Heart right ventricle (tissue), 16 donors: ENCODE measurements at regions not wholly inside any gene's neighbourhood (a gene's known extent, or its start where the extent isn't known, plus 50 kb on each side); places are given as distances from the start of the nearest gene placed in this dataset.
"Not testable (repeated sequence)": the region's sequence is repeated elsewhere in the genome, so short reads cannot be mapped to it uniquely, and the experiment has no call there.

Source experiments
- ATAC-seq, 8 donors: fragments of 200-7000 bp; cut with Tn5 transposase; one replicate each; pipeline ENCODE4 v1.9.1; 2020; ENCODE audit warnings: mild to moderate bottlenecking in 8 of 8, moderate library complexity in 8 of 8, moderate number of reproducible peaks in 1 of 8
- DNase-seq, 2 donors: peaks; one replicate each; pipeline ENCODE4 v3.0.0-alpha.2; 2020
- H3K27ac ChIP-seq, 10 donors: fragments of 200-600 bp; sonication (generic) in 2 of 10; one replicate each; pipeline versions ENCODE4 v1.5.0 to v1.8.0; 2020 to 2022; ENCODE audit warnings: mild to moderate bottlenecking in 3 of 10
- H3K27me3 ChIP-seq, 7 donors: fragments of 200-600 bp; one replicate each; pipeline ENCODE4 v1.8.0; 2021 to 2022; ENCODE audit warnings: mild to moderate bottlenecking in 2 of 7
- H3K36me3 ChIP-seq, 9 donors: fragments of 200-600 bp; sonication (generic) in 1 of 9; one replicate each; pipeline versions ENCODE4 v1.5.0 to v1.8.0; 2020 to 2022; ENCODE audit warnings: mild to moderate bottlenecking in 2 of 9
- H3K4me1 ChIP-seq, 9 donors: fragments of 200-600 bp; sonication (generic) in 1 of 9; one replicate each; pipeline versions ENCODE4 v1.5.0 to v1.8.0; 2020 to 2022; ENCODE audit warnings: mild to moderate bottlenecking in 4 of 9
- H3K4me3 ChIP-seq, 10 donors: fragments of 200-600 bp; sonication (generic) in 2 of 10; one replicate each; pipeline versions ENCODE4 v1.5.0 to v1.8.0; 2020 to 2022; ENCODE audit warnings: mild to moderate bottlenecking in 7 of 10, moderate library complexity in 2 of 10
- H3K9me3 ChIP-seq, 11 donors: fragments of 200-600 bp in 10 of 11; sonication (generic) in 2 of 11; one replicate each; pipeline versions ENCODE4 v1.5.0 to v1.8.0; 2013 to 2022; ENCODE audit warnings: mild to moderate bottlenecking in 2 of 11, control low read depth in 1 of 11, moderate library complexity in 1 of 11
- WGBS, 2 donors: extraction: QIAGEN DNeasy Blood & Tissue Kit; methylation state at CpG; one replicate each; pipeline ENCODE4 v1.1.7; 2013; ENCODE audit warnings: inconsistent platforms in 1 of 2; 5-methylcytosine and 5-hydroxymethylcytosine counted together
- intact Hi-C, 10 donors: fragments of 100-400 bp; cut with DNase I; formaldehyde crosslinking; loops; one replicate each; pipeline versions ENCODE4 v1.11.1 to v1.14.2; 2022
- TF ChIP-seq, protein P1 (sequence below), 9 donors: fragments of 200-600 bp; sonication (generic) in 2 of 9; IDR thresholded peaks; one replicate each; pipeline versions ENCODE4 v1.5.0 to v1.8.0; 2021 to 2022; ENCODE audit warnings: antibody characterized with exemption in 9 of 9, mild to moderate bottlenecking in 5 of 9, moderate library complexity in 1 of 9
- donor health status: Arrhythmogenic right ventricular cardiomyopathy.
- donor health status: ischemic (EF 13 %, LVEDD 7.1; RV severe dilation, severe dysfunction).
- donor health status: healthy with polysubstance abuse.
- donor health status: DM: no; HTN: yes; CAD: no.
- donor health status: DM: no; HTN: no; CAD: no.
- donor health status: ischemic (EF 25% LVEDD 6.9; RV normal size, moderate dysfunction).
- donor health status: ischemic (EF 25% LVEDD 5.7; RV mildly dilated, moderate dysfunction).
- donor health status: healthy.
- donor health status: DM: yes; HTN: yes; CAD: no.
- donor health status: Ischemic cardiomyopathy.
- donor health status: ischemic (EF 35%, LVEDD 5.7; RV mildly dilated, moderate dysfunction).
- donor health status: nonischemic (EF 11% LVEDD 7.7; RV severe dilation, severe dysfunction).
- donor health status: DM: yes; HTN: yes; CAD: no.
- donor health status: PGD.
- donor health status: ischemic (EF 29% LVEDD 5.4; RV normal size, mild dysfunction).
- donor health status: nonischemic (EF 23%, LVEDD 6.1; RV moderate dilation, normal function).

DNA sequence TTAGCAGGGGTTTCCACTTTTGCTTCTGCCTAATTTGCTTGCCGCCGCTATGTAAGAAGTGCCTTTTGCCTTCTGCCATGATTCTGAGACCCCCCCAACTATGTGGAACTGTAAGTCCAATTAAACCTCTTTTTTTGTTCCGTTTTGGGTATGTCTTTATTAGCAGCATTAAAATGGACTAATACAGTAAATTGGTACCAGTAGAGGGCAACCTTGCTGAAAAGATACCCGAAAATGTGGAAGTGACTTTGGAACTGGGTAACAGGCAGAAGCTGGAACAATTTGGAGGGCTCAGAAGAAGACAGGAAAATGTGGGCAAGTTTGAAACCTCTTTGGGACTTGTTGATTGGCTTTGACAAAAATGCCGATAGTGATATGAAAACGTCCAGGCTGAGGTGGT, 216.1 kb upstream of the FSIP2 start:
- peaks cover 0 to 69% (median 2%) of the 10 kb centered on the region in 11 donors for H3K9me3 ChIP-seq
- 69 to 72% methylated on average over 6 of the region's 6 CpGs for WGBS, 2 donors

DNA sequence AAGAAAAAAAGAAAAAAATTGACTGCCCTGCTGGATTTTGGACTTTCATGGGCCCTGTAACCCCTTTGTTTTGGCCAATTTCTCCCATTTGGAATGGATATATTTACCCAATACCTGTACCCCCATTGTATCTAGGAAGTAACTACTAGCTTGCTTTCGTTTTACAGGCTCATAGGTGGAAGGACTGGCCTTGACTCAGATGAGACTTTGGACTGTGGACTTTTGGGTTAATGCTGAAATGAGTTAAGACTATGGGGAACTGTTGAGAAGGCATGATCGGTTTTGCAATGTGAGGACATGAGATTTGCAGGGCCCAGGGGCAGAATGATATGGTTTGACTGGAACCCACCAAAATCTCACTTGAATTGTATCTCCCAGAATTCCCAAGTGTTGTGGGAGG, 214.4 kb upstream of the FSIP2 start:
- H3K4me1 ChIP-seq, H3K4me3 ChIP-seq, H3K27me3 ChIP-seq, ATAC-seq, H3K27ac ChIP-seq, H3K36me3 ChIP-seq, DNase-seq, intact Hi-C loops: not testable (repeated sequence)
- H3K9me3 ChIP-seq = peaks cover 0 to 64% (median 4%) of the 10 kb centered on the region in 11 donors
- WGBS, 2 donors = 66 to 68% methylated on average over 2 of the region's 2 CpGs

More for the DNA sequence above, 216.1 kb upstream of the FSIP2 start:
- no peaks in the 10 kb centered on the region for H3K36me3 ChIP-seq
- no peaks in the 10 kb centered on the region for H3K27me3 ChIP-seq
- H3K4me1 ChIP-seq = no peaks in the 10 kb centered on the region
- DNase-seq (no peak), ATAC-seq (no peak)
- no peak overlapping the region for H3K27ac ChIP-seq
- H3K4me3 ChIP-seq = no peak overlapping the region
- TF ChIP-seq, protein P1, sequence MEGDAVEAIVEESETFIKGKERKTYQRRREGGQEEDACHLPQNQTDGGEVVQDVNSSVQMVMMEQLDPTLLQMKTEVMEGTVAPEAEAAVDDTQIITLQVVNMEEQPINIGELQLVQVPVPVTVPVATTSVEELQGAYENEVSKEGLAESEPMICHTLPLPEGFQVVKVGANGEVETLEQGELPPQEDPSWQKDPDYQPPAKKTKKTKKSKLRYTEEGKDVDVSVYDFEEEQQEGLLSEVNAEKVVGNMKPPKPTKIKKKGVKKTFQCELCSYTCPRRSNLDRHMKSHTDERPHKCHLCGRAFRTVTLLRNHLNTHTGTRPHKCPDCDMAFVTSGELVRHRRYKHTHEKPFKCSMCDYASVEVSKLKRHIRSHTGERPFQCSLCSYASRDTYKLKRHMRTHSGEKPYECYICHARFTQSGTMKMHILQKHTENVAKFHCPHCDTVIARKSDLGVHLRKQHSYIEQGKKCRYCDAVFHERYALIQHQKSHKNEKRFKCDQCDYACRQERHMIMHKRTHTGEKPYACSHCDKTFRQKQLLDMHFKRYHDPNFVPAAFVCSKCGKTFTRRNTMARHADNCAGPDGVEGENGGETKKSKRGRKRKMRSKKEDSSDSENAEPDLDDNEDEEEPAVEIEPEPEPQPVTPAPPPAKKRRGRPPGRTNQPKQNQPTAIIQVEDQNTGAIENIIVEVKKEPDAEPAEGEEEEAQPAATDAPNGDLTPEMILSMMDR (IDR thresholded peaks at IDR 0.05) = no peak
- intact Hi-C loops = no loop called here

DNA sequence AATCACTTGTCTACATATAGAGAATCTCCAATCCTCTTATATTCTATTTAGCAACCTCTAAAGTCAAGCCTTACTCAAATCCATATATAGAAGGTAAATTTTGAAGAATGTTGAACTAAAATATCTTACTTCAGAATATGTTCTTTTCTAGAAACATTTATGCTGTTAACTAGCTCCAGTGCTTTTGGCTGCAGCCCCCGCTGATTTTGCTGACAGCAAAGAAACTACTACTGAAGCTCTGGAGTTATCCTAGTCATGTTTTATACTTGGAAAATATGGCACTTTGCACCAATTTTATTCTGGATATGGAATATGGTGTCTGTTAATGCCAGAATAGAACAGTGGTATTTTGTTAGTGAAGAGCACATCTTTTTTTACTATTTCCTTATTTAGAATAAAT, 212.4 kb upstream of the FSIP2 start:
- TF ChIP-seq, protein P1 (IDR thresholded peaks at IDR 0.05) = no peak
- Histone ChIP-seq H3K4me1 (no peaks in the 10 kb centered on the region), H3K9me3 (peaks cover 0 to 65% (median 5%) of the 10 kb centered on the region in 11 donors), H3K27me3 (no peaks in the 10 kb centered on the region), H3K27ac (no peak overlapping the region), H3K36me3 (no peaks in the 10 kb centered on the region), H3K4me3 (no peak overlapping the region)
- intact Hi-C loops = no loop called here
- DNase-seq (no peak), ATAC-seq (no peak)
- 90 to 94% methylated on average over 1 of the region's 1 CpG for WGBS, 2 donors

DNA sequence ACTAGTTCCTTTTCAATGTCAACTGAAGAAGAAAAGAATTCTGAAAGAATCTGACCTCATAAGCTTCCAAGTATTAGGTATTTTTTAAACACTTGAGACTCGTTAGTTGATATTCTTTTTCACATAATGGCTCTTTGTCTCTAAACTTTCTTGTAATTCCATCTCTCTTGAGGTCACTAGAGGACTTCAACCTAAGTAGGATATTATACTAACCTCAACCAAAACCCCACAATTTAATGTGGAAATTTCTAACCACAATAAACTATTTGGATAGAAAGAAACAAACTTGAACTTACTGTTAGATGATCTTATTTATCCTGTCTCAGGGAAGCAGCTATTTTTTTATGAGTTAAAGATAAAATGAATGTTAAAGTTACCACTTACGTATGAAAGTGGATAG, 206.9 kb upstream of the FSIP2 start:
- Histone ChIP-seq H3K36me3 (no peaks in the 10 kb centered on the region), H3K4me1 (no peaks in the 10 kb centered on the region), H3K27ac (no peak overlapping the region), H3K4me3 (no peak overlapping the region), H3K27me3 (no peaks in the 10 kb centered on the region), H3K9me3 (peaks cover 0 to 19% (median 5%) of the 10 kb centered on the region in 11 donors)
- DNase-seq = no peak
- TF ChIP-seq, protein P1 (IDR thresholded peaks at IDR 0.05) = no peak
- WGBS, 2 donors = 64 to 74% methylated on average over 2 of the region's 2 CpGs
- intact Hi-C loops = no loop called here
- ATAC-seq = no peak

DNA sequence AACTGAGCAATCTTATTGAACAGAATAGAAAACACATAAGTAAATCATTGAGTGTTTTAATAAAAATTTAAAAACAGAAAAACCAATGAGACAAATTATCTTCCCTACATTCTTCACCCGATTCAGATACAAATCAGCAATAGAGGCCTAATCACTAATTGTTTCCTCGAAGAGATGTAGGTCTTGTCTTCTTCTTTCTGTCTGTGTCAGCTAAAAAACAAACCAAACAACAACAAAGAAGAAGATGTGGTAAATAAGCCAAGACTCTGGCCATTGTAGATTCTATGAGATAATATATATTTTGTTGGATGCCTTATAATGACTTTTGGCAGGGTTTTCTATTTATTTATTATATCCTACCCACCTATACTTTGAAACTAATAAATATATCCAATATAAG, 200.9 kb upstream of the FSIP2 start:
- 69 to 76% methylated on average over 2 of the region's 2 CpGs for WGBS, 2 donors
- ATAC-seq (no peak), DNase-seq (no peak)
- H3K4me1 ChIP-seq = no peaks in the 10 kb centered on the region
- intact Hi-C loops = no loop called here
- H3K4me3 ChIP-seq = no peak overlapping the region
- TF ChIP-seq, protein P1 (IDR thresholded peaks at IDR 0.05) = no peak
- no peaks in the 10 kb centered on the region for H3K27me3 ChIP-seq
- no peaks in the 10 kb centered on the region for H3K36me3 ChIP-seq
- H3K27ac ChIP-seq = no peak overlapping the region
- H3K9me3 ChIP-seq = peaks cover 0 to 4% (median 0%) of the 10 kb centered on the region in 11 donors
